Fibroblast of mammary gland (primary cell): ENCODE measurements at regions not wholly inside any gene's neighbourhood (a gene's known extent, or its start where the extent isn't known, plus 50 kb on each side); places are given as distances from the start of the nearest gene placed in this dataset.

Source experiments
- DNase-seq: peaks from one replicate; pipeline ENCODE4 v3.0.0-alpha.2; 2010; ENCODE audit warnings: low read depth
- H3K4me3 ChIP-seq: 2 replicates; pipeline ENCODE4 v1.5.1; 2011; ENCODE audit warnings: low read depth, mild to moderate bottlenecking, low read length, moderate library complexity; ENCODE audit not compliant: control insufficient read depth
- TF ChIP-seq, protein P1 (sequence below): conservative IDR thresholded peaks from 2 replicates; pipeline ENCODE4 v1.5.1; 2011; ENCODE audit warnings: low read depth, low read length, inconsistent platforms; ENCODE audit not compliant: control insufficient read depth, insufficient read depth

DNA sequence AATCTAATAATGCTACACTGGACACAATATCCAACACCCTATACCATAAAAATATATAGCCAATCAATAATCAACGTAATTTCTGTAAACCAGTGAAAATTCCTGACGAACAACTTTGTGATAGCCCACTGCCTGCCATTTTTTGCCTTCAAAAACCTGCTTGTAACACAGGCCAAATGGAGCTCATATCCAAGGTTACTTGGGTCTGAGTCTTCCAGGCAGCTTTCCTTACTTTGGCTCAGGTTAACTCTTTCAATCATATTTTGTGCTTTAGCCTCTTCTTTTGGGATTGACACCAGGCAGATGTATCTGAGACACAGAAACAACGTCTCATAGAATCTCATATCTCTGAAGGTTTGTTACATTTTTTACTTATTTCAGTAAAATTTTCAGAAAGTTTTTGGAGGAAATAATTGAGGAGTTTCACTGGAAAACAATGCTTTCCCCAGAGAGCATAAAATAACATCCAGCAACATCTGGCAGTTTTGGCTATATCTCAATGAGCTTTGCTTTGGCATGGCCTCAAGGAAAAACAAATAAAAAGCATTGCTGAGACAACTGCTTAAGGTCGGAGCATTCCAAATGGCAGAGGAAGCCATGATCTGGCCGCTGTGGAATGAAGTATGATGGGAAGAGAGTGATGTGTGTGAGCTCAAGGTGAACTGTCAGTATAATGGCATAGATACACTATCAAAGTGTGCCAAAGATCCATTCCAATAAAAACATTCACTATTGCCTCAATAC is 162.9 kb upstream of the SPIN4 start:
- peak; percentile 85 for DNase-seq
- no peak overlapping the region for H3K4me3 ChIP-seq
- TF ChIP-seq, protein P1, sequence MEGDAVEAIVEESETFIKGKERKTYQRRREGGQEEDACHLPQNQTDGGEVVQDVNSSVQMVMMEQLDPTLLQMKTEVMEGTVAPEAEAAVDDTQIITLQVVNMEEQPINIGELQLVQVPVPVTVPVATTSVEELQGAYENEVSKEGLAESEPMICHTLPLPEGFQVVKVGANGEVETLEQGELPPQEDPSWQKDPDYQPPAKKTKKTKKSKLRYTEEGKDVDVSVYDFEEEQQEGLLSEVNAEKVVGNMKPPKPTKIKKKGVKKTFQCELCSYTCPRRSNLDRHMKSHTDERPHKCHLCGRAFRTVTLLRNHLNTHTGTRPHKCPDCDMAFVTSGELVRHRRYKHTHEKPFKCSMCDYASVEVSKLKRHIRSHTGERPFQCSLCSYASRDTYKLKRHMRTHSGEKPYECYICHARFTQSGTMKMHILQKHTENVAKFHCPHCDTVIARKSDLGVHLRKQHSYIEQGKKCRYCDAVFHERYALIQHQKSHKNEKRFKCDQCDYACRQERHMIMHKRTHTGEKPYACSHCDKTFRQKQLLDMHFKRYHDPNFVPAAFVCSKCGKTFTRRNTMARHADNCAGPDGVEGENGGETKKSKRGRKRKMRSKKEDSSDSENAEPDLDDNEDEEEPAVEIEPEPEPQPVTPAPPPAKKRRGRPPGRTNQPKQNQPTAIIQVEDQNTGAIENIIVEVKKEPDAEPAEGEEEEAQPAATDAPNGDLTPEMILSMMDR = no peak

DNA sequence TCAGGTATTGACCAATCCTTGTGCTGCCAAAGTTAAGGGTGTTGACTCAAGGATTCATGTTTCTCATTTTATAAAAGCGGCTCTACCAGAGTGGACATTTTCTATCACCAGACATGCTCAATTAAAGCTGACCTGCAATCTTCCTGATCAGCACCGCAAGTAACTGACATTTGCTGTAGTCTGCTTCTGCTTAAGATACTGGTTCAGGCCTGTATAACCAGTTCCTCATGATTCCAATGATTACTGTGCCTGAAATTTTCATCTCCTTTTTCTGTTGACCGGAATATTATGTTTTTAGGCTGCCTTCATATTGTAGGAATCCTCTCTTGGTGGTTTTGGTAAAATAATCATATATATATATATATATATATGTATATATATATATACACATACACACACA is 160.2 kb upstream of the SPIN4 start:
- no peak overlapping the region for H3K4me3 ChIP-seq
- DNase-seq = no peak
- TF ChIP-seq, protein P1 = no peak

DNA sequence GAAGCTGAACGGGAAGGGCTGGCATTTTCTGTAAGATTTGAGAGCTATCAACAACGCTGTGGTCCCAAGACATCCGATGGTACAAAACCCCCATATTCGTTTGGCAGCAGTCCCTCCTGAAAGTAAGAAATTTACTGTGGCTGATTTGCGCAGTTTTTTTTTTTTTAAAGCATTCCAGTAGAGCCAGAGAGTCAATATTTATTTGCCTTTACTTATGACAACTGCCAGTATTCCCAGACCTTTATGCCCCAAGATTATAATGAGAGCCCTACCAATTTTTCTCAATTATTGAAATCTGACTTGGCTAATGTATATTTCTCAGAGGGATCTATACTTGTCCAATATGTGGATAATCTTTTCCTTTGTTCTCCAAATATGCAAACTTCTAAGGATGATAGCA is 157.5 kb upstream of the SPIN4 start:
- H3K4me3 ChIP-seq = no peak overlapping the region
- no peak for DNase-seq
- TF ChIP-seq, protein P1 = no peak

DNA sequence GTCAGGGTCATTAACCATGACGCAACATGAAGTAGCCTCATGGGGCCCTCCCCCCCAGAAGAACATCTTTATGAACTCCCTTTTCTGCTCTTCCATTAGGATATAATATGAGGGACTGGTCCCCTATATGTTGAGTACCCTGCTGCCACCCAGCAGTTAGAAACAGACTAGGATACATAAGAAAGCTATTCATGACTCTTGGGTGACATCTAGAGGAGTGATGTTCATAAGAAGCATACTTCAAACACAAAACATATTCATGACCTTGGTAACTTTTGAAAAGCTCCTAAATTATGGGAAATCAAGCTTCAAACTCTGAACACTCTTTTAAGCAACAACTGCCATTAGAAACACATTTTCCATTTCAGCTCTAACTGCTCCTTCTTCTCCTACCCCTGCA is 155.2 kb upstream of the SPIN4 start:
- TF ChIP-seq, protein P1 = peak; percentile 34
- peak; percentile 59 for DNase-seq
- H3K4me3 ChIP-seq = no peak overlapping the region

DNA sequence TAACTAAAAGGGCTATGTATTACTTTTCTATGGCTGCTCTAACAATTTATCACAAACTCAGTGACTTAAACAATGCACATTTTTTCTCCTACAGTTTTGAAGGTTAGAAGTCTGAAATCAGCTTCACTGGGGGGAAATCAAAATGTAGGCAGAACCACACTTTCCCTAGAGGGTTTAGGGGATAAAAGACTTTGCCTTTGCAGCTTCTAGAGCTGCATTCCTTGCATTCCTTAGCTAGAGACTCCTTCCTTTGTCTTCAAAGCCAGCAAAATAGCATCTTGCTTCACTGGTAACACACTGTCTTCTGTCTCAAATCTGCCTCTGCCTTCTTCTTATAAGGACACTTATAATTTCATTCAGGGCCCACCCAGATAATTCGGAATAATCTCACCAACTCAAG is 152.4 kb upstream of the SPIN4 start:
- no peak overlapping the region for H3K4me3 ChIP-seq
- TF ChIP-seq, protein P1 = no peak
- DNase-seq = peak; percentile 20

DNA sequence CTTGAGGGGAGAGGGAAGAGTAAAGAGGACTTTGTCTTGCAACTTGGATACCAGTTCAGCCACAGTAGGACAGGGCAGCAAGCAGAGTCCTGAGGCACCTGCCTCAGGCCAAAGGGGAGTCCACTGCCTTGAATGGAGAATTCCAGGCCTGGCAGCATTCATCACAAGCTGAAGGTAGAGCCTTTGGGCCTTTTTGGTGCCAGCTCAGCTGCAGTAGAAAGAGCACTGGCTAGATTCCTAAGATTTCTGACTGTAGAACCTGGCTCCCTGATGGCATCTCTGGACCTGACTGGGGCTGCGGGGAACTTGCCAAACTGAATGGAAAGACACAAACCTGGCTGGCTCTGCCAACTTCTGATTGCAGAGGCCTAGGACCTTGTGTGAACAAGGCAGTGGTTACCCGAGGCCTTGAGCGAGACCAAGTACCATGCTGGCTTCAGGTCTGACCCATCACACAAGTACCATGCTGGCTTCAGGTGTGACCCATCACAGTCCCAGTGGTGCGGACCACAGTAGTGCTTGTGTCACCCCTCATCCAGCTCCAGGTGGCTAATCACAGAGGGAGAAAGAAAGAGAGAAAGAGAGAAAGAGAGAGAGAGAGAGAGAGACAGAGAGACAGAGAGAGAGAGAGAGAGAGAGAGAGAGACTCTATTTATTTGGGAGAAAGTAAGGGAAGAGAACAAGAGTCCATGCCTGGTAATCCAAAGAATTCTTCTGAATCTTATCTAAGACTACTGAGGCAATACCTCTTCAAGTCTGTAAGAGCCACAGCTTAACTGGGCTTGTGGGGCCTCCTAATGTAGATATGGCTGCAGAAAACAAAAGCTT is 137.6 kb upstream of the SPIN4 start:
- TF ChIP-seq, protein P1 = no peak
- no peak for DNase-seq
- no peak overlapping the region for H3K4me3 ChIP-seq
